Prostate gland (tissue), 2 donors: ENCODE measurements at regions not wholly inside any gene's neighbourhood (a gene's known extent, or its start where the extent isn't known, plus 50 kb on each side); places are given as distances from the start of the nearest gene placed in this dataset.

ENCODE experiments used
- DNase-seq: peaks from one replicate; pipeline ENCODE4 v3.0.0-alpha.2; 2019; ENCODE audit warnings: low spot score
- H3K27ac ChIP-seq, 2 donors: fragments of 200-600 bp; sonication (generic); 2 replicates each; pipeline ENCODE4 v1.5.1; 2017 to 2019
- H3K27me3 ChIP-seq: fragments of 200-600 bp; sonication (generic); replicated peaks from 2 replicates; pipeline ENCODE4 v1.5.1; 2019; ENCODE audit not compliant: insufficient read depth
- H3K36me3 ChIP-seq, 2 donors: fragments of 200-600 bp; sonication (generic); 1 replicate in 1 of 2; 2 replicates in 1 of 2; pipeline versions ENCODE4 v1.5.1 to v1.8.1; 2017 to 2019
- H3K4me1 ChIP-seq: fragments of 200-600 bp; sonication (generic); replicated peaks from 2 replicates; pipeline ENCODE4 v1.5.1; 2019
- H3K4me3 ChIP-seq, 2 donors: fragments of 200-600 bp; sonication (generic); 2 replicates each; pipeline ENCODE4 v1.5.1; 2017 to 2019
- H3K9me3 ChIP-seq: fragments of 200-600 bp; sonication (generic); 2 replicates; pipeline ENCODE4 v1.5.1; 2017
- CTCF ChIP-seq, 4 experiments: fragments of 200-600 bp in 2 of 4; fragments of 450-650 bp in 2 of 4; sonication (generic) in 2 of 4; IDR thresholded peaks; 1 replicate in 3 of 4; 2 replicates in 1 of 4; pipeline ENCODE4 v1.5.1; 2016 to 2019; ENCODE audit warnings: antibody characterized with exemption in 4 of 4, mild to moderate bottlenecking in 2 of 4, moderate library complexity in 2 of 4
- POLR2A ChIP-seq: fragments of 450-650 bp; IDR thresholded peaks from one replicate; pipeline ENCODE4 v1.6.1; 2016; ENCODE audit warnings: antibody characterized with exemption, mild to moderate bottlenecking
- POLR2AphosphoS5 ChIP-seq: sonication (generic); formaldehyde crosslinking; IDR thresholded peaks from one replicate; pipeline ENCODE4 v1.6.1; 2017; ENCODE audit warnings: antibody characterized with exemption
- WGBS: methylation state at CpG from one replicate; pipeline ENCODE4 v1.1.5; 2018; 5-methylcytosine and 5-hydroxymethylcytosine counted together
- intact Hi-C: fragments of 100-400 bp; cut with DNase I; formaldehyde crosslinking; loops from one replicate; pipeline ENCODE4 v1.14.2; 2022

GRCh38 chr2:213202011-213202410 is 50.6 kb upstream of the IKZF2 start:
- no peaks in the 10 kb centered on the region for H3K36me3 ChIP-seq

GRCh38 chr2:213205944-213206343 is 54.5 kb upstream of the IKZF2 start:
- H3K27ac ChIP-seq, result no peak overlapping the region
- H3K4me3 ChIP-seq, result no peak overlapping the region
- TF ChIP-seq POLR2AphosphoS5, result no peak
- TF ChIP-seq POLR2A, result no peak
- no peak for TF ChIP-seq CTCF (IDR thresholded peaks at IDR 0.05)
- H3K27me3 ChIP-seq, result no peaks in the 10 kb centered on the region
- no peaks in the 10 kb centered on the region for H3K4me1 ChIP-seq
- no peaks in the 10 kb centered on the region for H3K9me3 ChIP-seq
- WGBS, result 94% methylated on average over 1 of the region's 1 CpG
- intact Hi-C loops, result no loop called here
- H3K36me3 ChIP-seq, result no peaks in the 10 kb centered on the region
- DNase-seq, result no peak

More at GRCh38 chr2:213202011-213202410, 50.6 kb upstream of the IKZF2 start:
- no peak overlapping the region for H3K4me3 ChIP-seq
- H3K4me1 ChIP-seq, result no peaks in the 10 kb centered on the region
- TF ChIP-seq CTCF (IDR thresholded peaks at IDR 0.05) (no peak), POLR2A (no peak), POLR2AphosphoS5 (no peak)
- no peak overlapping the region for H3K27ac ChIP-seq
- H3K9me3 ChIP-seq, result no peaks in the 10 kb centered on the region
- no peaks in the 10 kb centered on the region for H3K27me3 ChIP-seq
- DNase-seq, result no peak
- whole genome bisulfite sequencing, result 19% methylated on average over 4 of the region's 4 CpGs
- intact Hi-C loops, result no loop called here

- no peaks in the 10 kb centered on the region for H3K4me1 ChIP-seq
- no peaks in the 10 kb centered on the region for H3K36me3 ChIP-seq
- intact Hi-C loops, result no loop called here
- TF ChIP-seq POLR2A, result no peak
- TF ChIP-seq POLR2AphosphoS5, result no peak
- TF ChIP-seq CTCF (IDR thresholded peaks at IDR 0.05), result no peak
- H3K9me3 ChIP-seq, result no peaks in the 10 kb centered on the region
- WGBS, result 97% methylated on average over 6 of the region's 6 CpGs
- DNase-seq, result no peak
- no peaks in the 10 kb centered on the region for H3K27me3 ChIP-seq
- H3K27ac ChIP-seq, result no peak overlapping the region
- no peak overlapping the region for H3K4me3 ChIP-seq
Measured at GRCh38 chr2:213213186-213213585, 61.8 kb upstream of the IKZF2 start.

GRCh38 chr2:213214209-213214608 is 62.8 kb upstream of the IKZF2 start:
- TF ChIP-seq POLR2AphosphoS5 (no peak), POLR2A (no peak), CTCF (IDR thresholded peaks at IDR 0.05) (no peak)
- 82% methylated on average over 10 of the region's 10 CpGs for WGBS
- Histone ChIP-seq H3K27me3 (no peaks in the 10 kb centered on the region), H3K27ac (no peak overlapping the region), H3K4me3 (no peak overlapping the region), H3K4me1 (no peaks in the 10 kb centered on the region), H3K36me3 (no peaks in the 10 kb centered on the region), H3K9me3 (no peaks in the 10 kb centered on the region)
- intact Hi-C loops, result no loop called here
- no peak for DNase-seq

GRCh38 chr2:213216461-213216860 is 65.0 kb upstream of the IKZF2 start:
- Histone ChIP-seq H3K4me3 (no peak overlapping the region), H3K4me1 (no peaks in the 10 kb centered on the region), H3K36me3 (no peaks in the 10 kb centered on the region), H3K27me3 (no peaks in the 10 kb centered on the region), H3K9me3 (no peaks in the 10 kb centered on the region), H3K27ac (no peak overlapping the region)
- TF ChIP-seq POLR2A, result no peak
- peak; percentile 59 for TF ChIP-seq POLR2AphosphoS5
- WGBS, result 13% methylated on average over 5 of the region's 5 CpGs
- DNase-seq, result no peak
- intact Hi-C loops, result no loop called here
